Body of pancreas (tissue), 4 donors: ENCODE measurements at regions not wholly inside any gene's neighbourhood (a gene's known extent, or its start where the extent isn't known, plus 50 kb on each side); places are given as distances from the start of the nearest gene placed in this dataset.

Experiments
- POLR2A ChIP-seq, 3 donors: fragments of 450-650 bp; IDR thresholded peaks; one replicate each; pipeline ENCODE4 v1.6.1; 2016; ENCODE audit warnings: antibody characterized with exemption in 3 of 3, mild to moderate bottlenecking in 2 of 3
- TF ChIP-seq, protein P1 (sequence below), 7 experiments: fragments of 450-650 bp in 4 of 7; fragments of 200-600 bp in 3 of 7; sonication (generic) in 3 of 7; IDR thresholded peaks; one replicate each; pipeline ENCODE4 v1.5.1; 2016 to 2019; ENCODE audit warnings: antibody characterized with exemption in 7 of 7

DNA sequence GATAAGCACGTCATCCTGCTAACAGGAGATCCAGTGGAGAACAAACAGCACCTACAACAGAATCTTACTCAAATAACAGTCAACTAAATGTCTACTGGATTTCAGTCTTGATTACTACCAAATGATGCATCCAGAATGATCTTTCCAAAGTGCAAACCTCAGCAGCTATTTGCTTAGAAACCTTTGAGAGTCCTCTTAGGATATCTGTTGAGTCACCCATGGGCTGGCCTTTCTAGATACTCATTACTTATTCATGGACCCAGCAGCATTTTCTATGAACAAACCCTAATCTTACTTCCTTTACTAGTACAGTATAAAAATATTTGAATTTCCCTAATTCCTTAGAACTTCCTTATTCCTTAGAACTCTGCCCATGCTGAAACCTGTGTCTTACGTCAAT, 118.5 kb upstream of the PABPC4L start:
- TF ChIP-seq, protein P1, sequence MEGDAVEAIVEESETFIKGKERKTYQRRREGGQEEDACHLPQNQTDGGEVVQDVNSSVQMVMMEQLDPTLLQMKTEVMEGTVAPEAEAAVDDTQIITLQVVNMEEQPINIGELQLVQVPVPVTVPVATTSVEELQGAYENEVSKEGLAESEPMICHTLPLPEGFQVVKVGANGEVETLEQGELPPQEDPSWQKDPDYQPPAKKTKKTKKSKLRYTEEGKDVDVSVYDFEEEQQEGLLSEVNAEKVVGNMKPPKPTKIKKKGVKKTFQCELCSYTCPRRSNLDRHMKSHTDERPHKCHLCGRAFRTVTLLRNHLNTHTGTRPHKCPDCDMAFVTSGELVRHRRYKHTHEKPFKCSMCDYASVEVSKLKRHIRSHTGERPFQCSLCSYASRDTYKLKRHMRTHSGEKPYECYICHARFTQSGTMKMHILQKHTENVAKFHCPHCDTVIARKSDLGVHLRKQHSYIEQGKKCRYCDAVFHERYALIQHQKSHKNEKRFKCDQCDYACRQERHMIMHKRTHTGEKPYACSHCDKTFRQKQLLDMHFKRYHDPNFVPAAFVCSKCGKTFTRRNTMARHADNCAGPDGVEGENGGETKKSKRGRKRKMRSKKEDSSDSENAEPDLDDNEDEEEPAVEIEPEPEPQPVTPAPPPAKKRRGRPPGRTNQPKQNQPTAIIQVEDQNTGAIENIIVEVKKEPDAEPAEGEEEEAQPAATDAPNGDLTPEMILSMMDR (IDR thresholded peaks at IDR 0.05) = no peak
- no peak for TF ChIP-seq POLR2A (IDR thresholded peaks at IDR 0.05)
